Fibroblast of lung (primary cell): ENCODE measurements at regions not wholly inside any gene's neighbourhood (a gene's known extent, or its start where the extent isn't known, plus 50 kb on each side); places are given as distances from the start of the nearest gene placed in this dataset.

ENCODE experiments used
- CTCF ChIP-seq, 2 donors: IDR thresholded peaks in 1 of 2; conservative IDR thresholded peaks in 1 of 2; 1 replicate in 1 of 2; 2 replicates in 1 of 2; pipeline ENCODE4 v1.5.1; 2011 to 2012; ENCODE audit warnings: low read length in 2 of 2, control low read depth in 1 of 2, inconsistent platforms in 1 of 2, low read depth in 1 of 2, mild to moderate bottlenecking in 1 of 2
- EZH2 ChIP-seq: IDR thresholded peaks from 2 replicates; pipeline ENCODE4 v1.5.1; 2012; ENCODE audit warnings: low read length, control low read depth, mild to moderate bottlenecking; ENCODE audit errors: missing control alignments

- TF ChIP-seq EZH2: no peak
- TF ChIP-seq CTCF (conservative IDR thresholded peaks at IDR 0.05 in 1 of 2, IDR thresholded peaks at IDR 0.05 in 1 of 2; ENCODE audit: low read depth in 1 of 2, low read length in 2 of 2): no peak
These were observed 658.8 kb downstream of the ACTL7B start for GRCh38 chr9:108197008-108197365.
